BJ (cell line): ENCODE measurements at regions not wholly inside any gene's neighbourhood (a gene's known extent, or its start where the extent isn't known, plus 50 kb on each side); places are given as distances from the start of the nearest gene placed in this dataset.
A peak's percentile ranks its signal among the peaks of the same experiment; 100 is the strongest.
"Not testable (repeated sequence)": the region's sequence is repeated elsewhere in the genome, so short reads cannot be mapped to it uniquely, and the experiment has no call there.

Experiments used
- CTCF ChIA-PET: fragments of 350-600 bp; formaldehyde crosslinking; extraction: SDS; loops from one replicate; lab custom pipeline; 2021; ENCODE audit warnings: antibody characterized with exemption, inconsistent platforms; lab: Yijun Ruan, JAX
- POLR2A ChIA-PET: fragments of 300-600 bp; sonication (Branson Sonifier 250); formaldehyde crosslinking; extraction: SDS; loops from one replicate; lab custom pipeline; 2021; ENCODE audit warnings: antibody characterized with exemption; lab: Charles Lee
- DNase-seq: peaks from one replicate; pipeline ENCODE4 v3.0.0-alpha.2; 2011; ENCODE audit warnings: low read depth
- H3K27me3 ChIP-seq: 2 replicates; pipeline ENCODE4 v1.6.0; 2011; ENCODE audit warnings: low read length; ENCODE audit not compliant: control insufficient read depth, insufficient read depth
- H3K36me3 ChIP-seq: 2 replicates; pipeline ENCODE4 v1.5.1; 2011; ENCODE audit warnings: low read length; ENCODE audit not compliant: control insufficient read depth, insufficient read depth
- H3K4me3 ChIP-seq: 2 replicates; pipeline ENCODE4 v1.5.1; 2011; ENCODE audit warnings: low read depth, mild to moderate bottlenecking, control low read depth, low read length
- TF ChIP-seq, protein P1 (sequence below): IDR thresholded peaks from 2 replicates; pipeline ENCODE4 v1.5.1; 2011; ENCODE audit warnings: low read depth, mild to moderate bottlenecking, control low read depth, inconsistent platforms, low read length, moderate library complexity; ENCODE audit not compliant: insufficient read depth

DNA sequence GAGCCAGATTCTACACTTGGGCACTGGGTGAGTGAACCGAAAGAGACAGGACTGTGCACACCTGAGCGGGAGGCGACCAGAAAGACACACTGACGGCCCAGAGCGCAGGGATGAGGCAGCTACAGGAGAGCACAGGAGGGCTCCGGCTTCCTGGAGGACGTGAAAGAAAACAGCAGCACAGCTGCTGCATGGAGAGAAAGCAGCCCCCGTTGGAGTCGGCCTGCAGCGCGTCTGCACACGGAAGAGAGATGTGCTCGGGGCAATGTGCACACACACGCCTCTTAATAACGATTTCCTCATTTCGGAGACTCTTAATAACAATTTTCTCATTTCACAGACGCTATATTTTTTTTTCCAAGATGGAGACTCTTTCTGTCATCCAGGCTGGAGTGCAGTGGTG, 160.4 kb downstream of the CTTN start:
- no peak for DNase-seq
- TF ChIP-seq, protein P1, sequence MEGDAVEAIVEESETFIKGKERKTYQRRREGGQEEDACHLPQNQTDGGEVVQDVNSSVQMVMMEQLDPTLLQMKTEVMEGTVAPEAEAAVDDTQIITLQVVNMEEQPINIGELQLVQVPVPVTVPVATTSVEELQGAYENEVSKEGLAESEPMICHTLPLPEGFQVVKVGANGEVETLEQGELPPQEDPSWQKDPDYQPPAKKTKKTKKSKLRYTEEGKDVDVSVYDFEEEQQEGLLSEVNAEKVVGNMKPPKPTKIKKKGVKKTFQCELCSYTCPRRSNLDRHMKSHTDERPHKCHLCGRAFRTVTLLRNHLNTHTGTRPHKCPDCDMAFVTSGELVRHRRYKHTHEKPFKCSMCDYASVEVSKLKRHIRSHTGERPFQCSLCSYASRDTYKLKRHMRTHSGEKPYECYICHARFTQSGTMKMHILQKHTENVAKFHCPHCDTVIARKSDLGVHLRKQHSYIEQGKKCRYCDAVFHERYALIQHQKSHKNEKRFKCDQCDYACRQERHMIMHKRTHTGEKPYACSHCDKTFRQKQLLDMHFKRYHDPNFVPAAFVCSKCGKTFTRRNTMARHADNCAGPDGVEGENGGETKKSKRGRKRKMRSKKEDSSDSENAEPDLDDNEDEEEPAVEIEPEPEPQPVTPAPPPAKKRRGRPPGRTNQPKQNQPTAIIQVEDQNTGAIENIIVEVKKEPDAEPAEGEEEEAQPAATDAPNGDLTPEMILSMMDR = no peak
- ChIA-PET CTCF (interaction anchor here (0.7 to 2.0 kb wide), 2 partner anchors 9 to 13 kb away, joined by 3 to 5 read pairs; no protein-coding TSS in a partner anchor), POLR2A (no interaction called here)
- Histone ChIP-seq H3K36me3 (no peaks in the 10 kb centered on the region), H3K4me3 (no peak overlapping the region), H3K27me3 (no peaks in the 10 kb centered on the region)

DNA sequence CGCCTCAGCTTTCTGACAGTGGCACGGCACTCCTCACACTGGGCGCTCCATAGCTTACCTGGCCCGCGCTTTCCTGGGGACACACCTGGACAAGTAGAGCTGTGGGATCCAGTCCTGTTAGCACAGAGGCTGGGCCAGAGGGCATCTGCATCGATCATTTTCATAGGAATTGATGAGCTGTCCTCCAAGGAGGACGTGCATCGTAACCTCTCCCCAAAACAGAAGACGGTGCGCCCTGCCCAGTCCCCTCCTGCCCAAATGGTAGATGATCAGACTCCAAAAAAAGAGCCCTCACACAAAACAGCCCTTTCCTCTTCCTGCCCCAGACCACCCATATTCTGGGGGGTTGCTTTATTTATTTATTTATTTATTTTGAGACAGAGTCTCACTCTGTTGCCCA, 161.2 kb downstream of the CTTN start:
- DNase-seq = no peak
- H3K27me3 ChIP-seq = no peaks in the 10 kb centered on the region
- ChIA-PET POLR2A (no interaction called here), CTCF (interaction anchor here (0.7 to 2.0 kb wide), 2 partner anchors 9 to 14 kb away, joined by 3 to 5 read pairs; no protein-coding TSS in a partner anchor)
- TF ChIP-seq, protein P1 = no peak
- H3K4me3 ChIP-seq = no peak overlapping the region
- no peaks in the 10 kb centered on the region for H3K36me3 ChIP-seq

DNA sequence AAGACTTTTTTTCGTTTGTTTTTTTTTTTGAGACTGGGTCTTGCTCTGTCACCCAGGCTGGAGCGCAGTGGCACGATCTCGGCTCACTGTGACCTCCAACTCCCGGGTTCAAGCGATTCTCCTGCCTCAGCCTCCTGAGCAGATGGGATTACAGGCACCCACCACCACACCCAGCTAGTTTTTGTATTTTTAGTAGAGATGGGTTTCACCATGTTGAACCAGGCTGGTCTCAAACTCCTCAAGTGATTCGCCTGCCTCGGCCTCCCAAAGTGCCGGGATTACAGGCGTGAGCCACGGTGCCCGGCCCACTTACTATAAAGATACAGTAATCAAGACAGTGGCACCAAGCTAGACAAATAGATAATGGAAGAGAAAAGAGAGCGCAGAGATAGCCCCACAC, 162.3 kb downstream of the CTTN start:
- POLR2A ChIA-PET, H3K36me3 ChIP-seq, H3K4me3 ChIP-seq, CTCF ChIA-PET, DNase-seq, H3K27me3 ChIP-seq: not testable (repeated sequence)

DNA sequence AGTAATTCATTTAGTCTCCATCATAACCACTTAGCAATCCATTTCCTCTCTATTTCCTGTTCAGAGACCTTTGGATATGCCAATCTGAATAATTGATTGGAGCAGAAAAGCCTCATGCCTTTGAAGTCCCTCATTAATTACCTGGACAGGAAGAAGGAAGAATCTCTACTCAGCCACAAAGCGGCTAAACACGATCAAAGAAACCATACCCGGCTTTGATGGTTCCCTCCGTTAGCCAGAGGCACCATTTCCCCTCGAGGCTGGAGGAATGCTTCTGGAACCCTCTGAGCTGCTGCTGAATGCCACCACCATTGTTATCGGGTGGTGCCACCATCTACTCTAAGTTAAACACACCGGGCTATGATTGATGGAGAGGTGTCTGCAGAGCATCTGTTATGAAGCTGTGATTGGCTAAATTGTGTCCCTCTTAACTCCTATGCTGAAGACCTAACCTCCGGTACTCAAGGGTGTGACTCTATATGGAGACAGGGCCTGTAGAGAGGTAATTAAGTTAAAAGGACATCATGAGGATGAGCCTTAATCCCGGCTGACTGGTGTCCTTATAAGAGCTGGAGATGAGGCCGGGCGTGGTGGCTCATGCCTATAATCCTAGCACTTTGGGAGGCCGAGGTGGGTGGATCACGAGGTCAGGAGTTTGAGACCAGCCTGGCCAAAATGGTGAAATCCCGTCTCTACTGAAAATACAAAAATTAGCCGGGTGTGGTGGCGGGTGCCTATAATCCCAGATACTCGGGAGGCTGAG, 168.6 kb downstream of the CTTN start:
- Histone ChIP-seq H3K36me3 (no peaks in the 10 kb centered on the region), H3K4me3 (no peak overlapping the region), H3K27me3 (no peaks in the 10 kb centered on the region)
- TF ChIP-seq, protein P1 = no peak
- ChIA-PET CTCF (no interaction called here), POLR2A (no interaction called here)
- DNase-seq = no peak

DNA sequence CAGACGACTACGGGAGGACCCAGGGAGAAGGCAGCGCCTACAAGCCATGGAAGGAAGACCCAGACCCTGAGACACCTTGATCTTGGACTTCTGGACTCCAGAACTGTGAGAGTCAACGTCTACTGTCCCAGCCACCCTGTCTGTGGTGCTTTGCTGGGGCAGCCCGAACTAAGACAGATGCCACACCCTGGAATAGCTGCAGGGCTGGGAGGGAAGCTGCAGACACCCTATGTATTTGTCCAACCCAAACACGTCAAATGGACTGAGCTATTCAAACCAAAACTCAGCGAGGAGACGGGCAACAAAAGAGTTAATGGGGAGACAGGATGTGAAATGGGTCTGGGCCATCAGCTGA, 169.3 kb downstream of the CTTN start:
- TF ChIP-seq, protein P1 = no peak
- H3K36me3 ChIP-seq = no peaks in the 10 kb centered on the region
- CTCF ChIA-PET = interaction anchor here (1.0 to 1.5 kb wide), 5 partner anchors 9 to 188 kb away, joined by 3 to 5 read pairs (median 3); no protein-coding TSS in a partner anchor
- H3K4me3 ChIP-seq = peak overlapping the region; percentile 34
- no peak for DNase-seq
- POLR2A ChIA-PET = no interaction called here
- no peaks in the 10 kb centered on the region for H3K27me3 ChIP-seq
